ENCODE measurements at regions not wholly inside any gene's neighbourhood (a gene's known extent, or its start where the extent isn't known, plus 50 kb on each side); places are given as distances from the start of the nearest gene placed in this dataset.

DNA sequence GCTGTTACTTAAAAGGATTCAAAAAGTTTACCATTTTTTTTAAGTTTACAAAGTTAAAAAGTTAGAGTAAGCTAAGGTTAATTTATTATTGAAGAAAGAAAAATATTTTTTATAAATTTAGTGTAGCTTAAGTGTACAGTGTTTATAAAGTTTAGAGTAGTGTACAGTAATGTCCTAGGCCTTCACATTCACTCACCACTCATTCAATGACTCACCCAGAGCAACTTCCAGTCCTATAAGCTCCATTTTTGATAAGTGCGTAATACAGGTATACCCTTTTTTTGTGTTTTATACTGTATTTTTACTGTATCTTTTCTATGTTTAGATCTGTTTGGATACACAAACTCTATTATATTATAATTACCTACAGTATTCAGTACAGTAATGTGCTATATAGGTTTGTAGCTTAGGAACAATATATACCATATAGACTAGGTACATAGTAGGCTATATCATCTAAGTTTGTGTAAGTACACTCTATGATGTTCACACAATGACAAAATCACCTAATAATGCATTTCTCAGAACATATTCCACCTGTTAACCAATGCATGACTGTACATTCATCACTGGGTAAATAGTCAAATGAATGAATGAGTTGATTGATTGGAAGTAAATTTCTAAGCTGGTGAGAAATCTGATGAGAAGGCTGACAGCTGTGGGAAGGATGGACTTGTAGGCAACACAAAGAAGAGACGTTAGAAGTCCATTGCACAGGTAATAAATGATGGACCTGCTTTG, 95.2 kb upstream of the CDIN1 start:
- Mint-ChIP-seq H3K4me1 (ENCODE audit: insufficient read depth, unreplicated experiment) (no peaks in the 10 kb centered on the region), H3K27me3 (ENCODE audit: insufficient read depth, unreplicated experiment) (no peaks in the 10 kb centered on the region), H3K9me3 (ENCODE audit: unreplicated experiment) (no peaks in the 10 kb centered on the region), H3K36me3 (ENCODE audit: insufficient read depth, unreplicated experiment) (no peaks in the 10 kb centered on the region), H3K27ac (ENCODE audit: low read depth, unreplicated experiment) (no peak overlapping the region), H3K4me3 (ENCODE audit: unreplicated experiment) (no peak overlapping the region)
- POLR2A ChIA-PET, result interaction anchor here (0.5 to 1.1 kb wide), 3 partner anchors 14 to 733 kb away, joined by 3 read pairs; no protein-coding TSS in a partner anchor
- BruUV-seq (replicated peaks), result no TSS peak
- TF ChIP-seq, protein P1, sequence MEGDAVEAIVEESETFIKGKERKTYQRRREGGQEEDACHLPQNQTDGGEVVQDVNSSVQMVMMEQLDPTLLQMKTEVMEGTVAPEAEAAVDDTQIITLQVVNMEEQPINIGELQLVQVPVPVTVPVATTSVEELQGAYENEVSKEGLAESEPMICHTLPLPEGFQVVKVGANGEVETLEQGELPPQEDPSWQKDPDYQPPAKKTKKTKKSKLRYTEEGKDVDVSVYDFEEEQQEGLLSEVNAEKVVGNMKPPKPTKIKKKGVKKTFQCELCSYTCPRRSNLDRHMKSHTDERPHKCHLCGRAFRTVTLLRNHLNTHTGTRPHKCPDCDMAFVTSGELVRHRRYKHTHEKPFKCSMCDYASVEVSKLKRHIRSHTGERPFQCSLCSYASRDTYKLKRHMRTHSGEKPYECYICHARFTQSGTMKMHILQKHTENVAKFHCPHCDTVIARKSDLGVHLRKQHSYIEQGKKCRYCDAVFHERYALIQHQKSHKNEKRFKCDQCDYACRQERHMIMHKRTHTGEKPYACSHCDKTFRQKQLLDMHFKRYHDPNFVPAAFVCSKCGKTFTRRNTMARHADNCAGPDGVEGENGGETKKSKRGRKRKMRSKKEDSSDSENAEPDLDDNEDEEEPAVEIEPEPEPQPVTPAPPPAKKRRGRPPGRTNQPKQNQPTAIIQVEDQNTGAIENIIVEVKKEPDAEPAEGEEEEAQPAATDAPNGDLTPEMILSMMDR (IDR thresholded peaks at IDR 0.05; ENCODE audit: unreplicated experiment), result no peak
- no peak for DNase-seq (ENCODE audit: unreplicated experiment)
- CTCF ChIA-PET, result interaction anchor here (0.7 to 1.6 kb wide), 4 partner anchors 9 to 733 kb away, joined by 4 to 8 read pairs (median 6); no protein-coding TSS in a partner anchor
- intact Hi-C loops (cut with micrococcal nuclease), result no loop called here

DNA sequence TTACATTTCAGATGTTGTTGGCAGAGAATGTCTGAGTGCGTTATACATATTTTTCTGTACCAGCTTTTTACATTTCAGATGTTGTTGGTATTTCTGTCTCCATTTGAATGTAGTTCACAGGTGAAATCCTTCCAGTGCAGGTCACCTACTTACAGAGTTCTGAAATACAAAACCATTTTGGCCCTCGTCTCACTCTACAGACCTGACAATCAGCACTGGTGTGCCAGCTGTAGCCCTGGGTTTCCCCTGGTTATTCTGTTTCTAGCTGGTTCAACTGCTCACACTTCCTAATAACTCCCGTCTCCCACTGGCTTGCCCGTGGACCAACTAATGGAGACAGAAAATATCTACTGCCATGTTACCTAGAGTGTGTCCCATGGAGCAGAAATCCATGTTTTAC, 87.5 kb upstream of the CDIN1 start:
- Mint-ChIP-seq H3K4me1 (ENCODE audit: insufficient read depth, unreplicated experiment) (no peaks in the 10 kb centered on the region), H3K9me3 (ENCODE audit: unreplicated experiment) (no peaks in the 10 kb centered on the region), H3K27me3 (ENCODE audit: insufficient read depth, unreplicated experiment) (peaks cover 20% of the 10 kb centered on the region), H3K27ac (ENCODE audit: low read depth, unreplicated experiment) (no peak overlapping the region), H3K36me3 (ENCODE audit: insufficient read depth, unreplicated experiment) (no peaks in the 10 kb centered on the region), H3K4me3 (ENCODE audit: unreplicated experiment) (no peak overlapping the region)
- TF ChIP-seq, protein P1 (IDR thresholded peaks at IDR 0.05; ENCODE audit: unreplicated experiment), result no peak
- intact Hi-C loops (cut with micrococcal nuclease), result loop anchor here (10.0 kb wide), 1 partner anchor 153 kb away; no protein-coding TSS in a partner anchor
- ChIA-PET POLR2A (no interaction called here), CTCF (interaction anchor here (0.6 to 2.2 kb wide), 2 partner anchors 8 to 9 kb away, joined by 3 to 12 read pairs; no protein-coding TSS in a partner anchor)
- no peak for DNase-seq (ENCODE audit: unreplicated experiment)
- no TSS peak for BruUV-seq (replicated peaks)

DNA sequence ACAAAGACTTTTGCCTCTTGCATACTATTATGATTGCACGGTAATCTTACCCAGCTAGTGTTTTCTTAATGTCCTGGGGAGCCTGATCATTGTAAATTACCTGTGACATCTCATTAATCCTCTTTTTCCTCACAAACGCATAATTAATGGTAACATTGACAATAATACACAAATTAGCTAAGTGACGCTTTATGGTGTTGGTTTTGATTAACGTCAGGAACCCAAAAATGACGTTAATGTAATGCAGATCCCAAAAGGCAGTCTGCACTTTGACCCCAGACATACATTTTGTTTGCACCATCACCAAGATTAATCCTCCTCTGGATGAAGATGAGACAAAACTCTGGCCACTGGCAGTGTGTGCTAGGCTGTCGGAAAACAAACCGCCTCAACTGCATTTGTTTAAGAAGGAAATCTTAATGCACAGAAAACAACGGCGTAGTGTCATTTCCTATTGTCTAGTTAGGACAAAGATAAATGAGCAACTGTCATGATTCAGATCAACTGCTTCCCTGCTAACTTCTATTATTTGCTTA, 83.9 kb upstream of the CDIN1 start:
- intact Hi-C loops (cut with micrococcal nuclease), result loop anchor here (10.0 kb wide), 1 partner anchor 149 kb away; no protein-coding TSS in a partner anchor
- Mint-ChIP-seq H3K27me3 (ENCODE audit: insufficient read depth, unreplicated experiment) (peaks cover 16% of the 10 kb centered on the region), H3K27ac (ENCODE audit: low read depth, unreplicated experiment) (no peak overlapping the region), H3K4me3 (ENCODE audit: unreplicated experiment) (no peak overlapping the region), H3K36me3 (ENCODE audit: insufficient read depth, unreplicated experiment) (no peaks in the 10 kb centered on the region), H3K9me3 (ENCODE audit: unreplicated experiment) (no peaks in the 10 kb centered on the region), H3K4me1 (ENCODE audit: insufficient read depth, unreplicated experiment) (no peaks in the 10 kb centered on the region)
- TF ChIP-seq, protein P1 (IDR thresholded peaks at IDR 0.05; ENCODE audit: unreplicated experiment), result no peak
- no peak for DNase-seq (ENCODE audit: unreplicated experiment)
- ChIA-PET CTCF (interaction anchor here (0.8 kb wide), 1 partner anchor 13 kb away, joined by 3 read pairs; no protein-coding TSS in a partner anchor), POLR2A (no interaction called here)
- BruUV-seq (replicated peaks), result no TSS peak

DNA sequence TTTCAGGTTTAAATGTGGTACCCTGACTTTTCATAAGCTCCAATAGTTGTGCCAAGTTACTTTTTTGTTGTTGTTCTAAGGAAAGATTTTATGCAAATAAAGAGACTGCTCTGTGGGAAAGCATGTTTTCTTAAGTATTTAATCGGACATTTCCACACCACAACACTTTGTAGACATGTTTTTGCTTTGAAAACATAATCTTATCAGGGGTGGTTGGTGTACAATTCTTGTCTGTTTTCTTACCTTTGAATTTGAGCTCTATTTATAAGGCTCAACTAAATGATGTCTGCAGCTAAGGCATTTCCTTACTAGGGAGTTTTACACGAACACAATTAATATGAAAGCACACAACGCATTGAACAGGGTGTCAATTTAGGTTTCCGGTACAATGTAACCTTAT, 81.5 kb upstream of the CDIN1 start:
- Mint-ChIP-seq H3K9me3 (ENCODE audit: unreplicated experiment) (no peaks in the 10 kb centered on the region), H3K27me3 (ENCODE audit: insufficient read depth, unreplicated experiment) (peaks cover 9% of the 10 kb centered on the region), H3K36me3 (ENCODE audit: insufficient read depth, unreplicated experiment) (no peaks in the 10 kb centered on the region), H3K27ac (ENCODE audit: low read depth, unreplicated experiment) (no peak overlapping the region), H3K4me1 (ENCODE audit: insufficient read depth, unreplicated experiment) (no peaks in the 10 kb centered on the region), H3K4me3 (ENCODE audit: unreplicated experiment) (no peak overlapping the region)
- CTCF ChIA-PET, result interaction anchor here (0.6 to 0.8 kb wide), 4 partner anchors 237 to 977 kb away, joined by 3 to 6 read pairs (median 4); no protein-coding TSS in a partner anchor
- no peak for DNase-seq (ENCODE audit: unreplicated experiment)
- intact Hi-C loops (cut with micrococcal nuclease), result loop anchor here (10.0 kb wide), 1 partner anchor 147 kb away; no protein-coding TSS in a partner anchor
- no TSS peak for BruUV-seq (replicated peaks)
- POLR2A ChIA-PET, result interaction anchor here (0.5 kb wide), 1 partner anchor 13 kb away, joined by 3 read pairs; no protein-coding TSS in a partner anchor
- TF ChIP-seq, protein P1 (IDR thresholded peaks at IDR 0.05; ENCODE audit: unreplicated experiment), result no peak

Measured in MCF 10A (cell line).